Tibial artery (tissue), 4 donors: ENCODE measurements at regions not wholly inside any gene's neighbourhood (a gene's known extent, or its start where the extent isn't known, plus 50 kb on each side); places are given as distances from the start of the nearest gene placed in this dataset.

Experiments used
- DNase-seq, 2 donors: peaks; one replicate each; pipeline ENCODE4 v3.0.0-alpha.2; 2019
- H3K27ac ChIP-seq, 2 donors: fragments of 200-600 bp; sonication (generic) in 1 of 2; 1 replicate in 1 of 2; 2 replicates in 1 of 2; pipeline ENCODE4 v1.5.1; 2018 to 2019; ENCODE audit warnings: mild to moderate bottlenecking in 1 of 2
- H3K27me3 ChIP-seq, 2 donors: fragments of 200-600 bp; sonication (generic) in 1 of 2; one replicate each; pipeline versions ENCODE4 v1.5.1 to v1.6.0; 2016 to 2019
- H3K36me3 ChIP-seq, 3 donors: fragments of 200-600 bp; sonication (generic) in 2 of 3; one replicate each; pipeline ENCODE4 v1.5.1; 2016 to 2019; ENCODE audit warnings: mild to moderate bottlenecking in 2 of 3
- H3K4me1 ChIP-seq, 4 donors: fragments of 200-600 bp; sonication (generic) in 2 of 4; 1 replicate in 3 of 4; 2 replicates in 1 of 4; pipeline ENCODE4 v1.5.1; 2016 to 2019
- H3K4me3 ChIP-seq, 2 donors: fragments of 200-600 bp; sonication (generic) in 1 of 2; 1 replicate in 1 of 2; 2 replicates in 1 of 2; pipeline ENCODE4 v1.5.1; 2018 to 2019; ENCODE audit warnings: mild to moderate bottlenecking in 2 of 2
- H3K9me3 ChIP-seq, 3 donors: fragments of 200-600 bp; sonication (generic) in 1 of 3; one replicate each; pipeline ENCODE4 v1.5.1; 2016 to 2019
- intact Hi-C: fragments of 100-400 bp; cut with DNase I; formaldehyde crosslinking; loops from one replicate; pipeline ENCODE4 v1.15.0; 2023; ENCODE audit warnings: low total_unique reads
- TF ChIP-seq, protein P1 (sequence below), 2 experiments: fragments of 200-600 bp in 1 of 2; fragments of 450-650 bp in 1 of 2; IDR thresholded peaks; one replicate each; pipeline ENCODE4 v1.5.1; 2017 to 2019; ENCODE audit warnings: antibody characterized with exemption in 2 of 2, mild to moderate bottlenecking in 1 of 2, moderate library complexity in 1 of 2

DNA sequence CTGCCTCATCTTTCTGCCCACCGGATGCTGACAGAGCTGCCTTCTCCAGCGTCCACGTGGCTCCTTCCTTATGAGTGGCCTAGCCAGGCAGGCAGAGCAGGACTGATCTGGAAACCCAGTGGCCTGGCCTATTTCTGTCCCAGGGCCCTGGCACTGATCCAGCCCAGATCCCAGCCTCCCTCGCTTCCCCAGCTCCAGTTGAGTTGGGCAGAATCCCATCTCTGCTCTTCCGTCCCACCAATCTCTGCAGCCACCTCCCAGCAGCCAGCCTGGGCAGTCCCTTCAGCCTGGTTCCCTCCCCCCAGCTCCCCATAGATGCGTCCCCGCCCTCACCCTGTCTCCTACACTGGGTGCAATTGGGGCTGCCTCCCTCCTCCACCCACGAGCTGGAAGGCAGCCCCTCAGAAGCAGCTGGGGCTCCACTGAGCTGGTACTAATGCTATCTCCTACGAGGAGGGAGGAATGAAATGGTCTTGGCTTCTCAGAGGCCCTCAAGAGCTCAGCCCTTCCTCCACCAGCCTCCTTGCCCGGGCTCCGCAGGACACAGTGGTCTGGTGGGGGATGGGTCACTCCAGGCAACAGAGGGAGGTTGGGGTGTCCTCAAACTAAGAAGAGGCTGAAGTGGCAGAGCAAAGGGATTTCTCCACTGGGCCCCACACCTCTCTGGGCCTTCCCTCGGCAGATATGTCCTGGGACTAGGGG is 94.2 kb downstream of the PJA1 start:
- peak overlapping the region in 1 of 2 donors; percentile 41 for H3K27ac ChIP-seq
- peak; percentile 47 to 86 for DNase-seq
- intact Hi-C loops, result no loop called here

DNA sequence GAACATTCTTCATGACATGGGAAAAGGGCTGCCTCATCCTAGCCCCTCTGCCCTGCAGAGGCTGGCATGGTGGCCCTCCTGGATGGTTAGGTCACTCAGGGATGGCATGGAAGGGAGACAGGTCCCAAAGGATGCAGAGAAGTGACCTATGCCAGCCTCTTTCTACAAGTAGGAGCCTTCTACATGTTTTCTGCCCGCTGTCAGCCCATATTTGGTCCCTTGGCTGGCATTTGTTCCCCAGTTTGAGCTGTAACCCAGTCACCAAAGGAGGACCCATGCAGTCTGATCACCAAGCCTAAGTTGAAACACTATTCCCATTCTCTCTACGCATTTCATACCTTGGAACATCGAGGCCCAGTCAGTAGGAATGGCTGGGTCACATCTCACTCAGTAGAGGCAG is 95.4 kb downstream of the PJA1 start:
- Histone ChIP-seq H3K27ac (no peak overlapping the region), H3K4me1 (peaks cover 0 to 10% (median 3%) of the 10 kb centered on the region in 4 donors)

More for the DNA sequence above, 94.2 kb downstream of the PJA1 start:
- Histone ChIP-seq H3K27me3 (no peaks in the 10 kb centered on the region), H3K9me3 (no peaks in the 10 kb centered on the region), H3K36me3 (no peaks in the 10 kb centered on the region), H3K4me3 (no peak overlapping the region), H3K4me1 (peaks cover 0 to 10% (median 3%) of the 10 kb centered on the region in 4 donors)
- TF ChIP-seq, protein P1, sequence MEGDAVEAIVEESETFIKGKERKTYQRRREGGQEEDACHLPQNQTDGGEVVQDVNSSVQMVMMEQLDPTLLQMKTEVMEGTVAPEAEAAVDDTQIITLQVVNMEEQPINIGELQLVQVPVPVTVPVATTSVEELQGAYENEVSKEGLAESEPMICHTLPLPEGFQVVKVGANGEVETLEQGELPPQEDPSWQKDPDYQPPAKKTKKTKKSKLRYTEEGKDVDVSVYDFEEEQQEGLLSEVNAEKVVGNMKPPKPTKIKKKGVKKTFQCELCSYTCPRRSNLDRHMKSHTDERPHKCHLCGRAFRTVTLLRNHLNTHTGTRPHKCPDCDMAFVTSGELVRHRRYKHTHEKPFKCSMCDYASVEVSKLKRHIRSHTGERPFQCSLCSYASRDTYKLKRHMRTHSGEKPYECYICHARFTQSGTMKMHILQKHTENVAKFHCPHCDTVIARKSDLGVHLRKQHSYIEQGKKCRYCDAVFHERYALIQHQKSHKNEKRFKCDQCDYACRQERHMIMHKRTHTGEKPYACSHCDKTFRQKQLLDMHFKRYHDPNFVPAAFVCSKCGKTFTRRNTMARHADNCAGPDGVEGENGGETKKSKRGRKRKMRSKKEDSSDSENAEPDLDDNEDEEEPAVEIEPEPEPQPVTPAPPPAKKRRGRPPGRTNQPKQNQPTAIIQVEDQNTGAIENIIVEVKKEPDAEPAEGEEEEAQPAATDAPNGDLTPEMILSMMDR (IDR thresholded peaks at IDR 0.05), result no peak

DNA sequence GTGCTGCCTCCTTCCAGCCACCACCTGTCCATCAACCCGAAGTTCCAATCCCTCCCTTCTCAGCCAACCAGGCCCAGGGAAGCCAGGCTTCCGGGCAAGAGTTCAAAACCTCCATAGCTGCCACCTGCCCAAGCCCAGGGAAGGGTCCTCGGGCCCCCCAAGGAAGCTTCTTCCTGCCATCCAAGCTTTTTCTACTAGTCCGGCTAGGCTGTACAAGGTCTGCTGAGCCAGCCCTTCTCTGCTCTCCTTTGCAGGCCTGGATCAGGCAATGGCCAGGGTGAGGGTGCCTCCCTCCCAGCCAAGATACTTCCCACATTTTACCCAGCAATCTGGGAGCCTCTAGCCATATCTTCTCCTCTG is 96.2 kb downstream of the PJA1 start:
- no peak for DNase-seq
- Histone ChIP-seq H3K27me3 (no peaks in the 10 kb centered on the region), H3K9me3 (peaks cover 0 to 8% (median 5%) of the 10 kb centered on the region in 3 donors), H3K4me1 (peaks cover 0 to 10% (median 3%) of the 10 kb centered on the region in 4 donors), H3K36me3 (no peaks in the 10 kb centered on the region), H3K4me3 (no peak overlapping the region), H3K27ac (no peak overlapping the region)
- TF ChIP-seq, protein P1 (IDR thresholded peaks at IDR 0.05), result no peak
- intact Hi-C loops, result loop anchor here (10.0 kb wide), 1 partner anchor 234 kb away; no protein-coding TSS in a partner anchor

More for the DNA sequence above, 95.4 kb downstream of the PJA1 start:
- TF ChIP-seq, protein P1 (IDR thresholded peaks at IDR 0.05), result no peak
- H3K9me3 ChIP-seq, result peaks cover 0 to 2% (median 0%) of the 10 kb centered on the region in 3 donors
- H3K27me3 ChIP-seq, result no peaks in the 10 kb centered on the region
- intact Hi-C loops, result loop anchor here (10.0 kb wide), 1 partner anchor 235 kb away; no protein-coding TSS in a partner anchor
- no peak overlapping the region for H3K4me3 ChIP-seq
- H3K36me3 ChIP-seq, result no peaks in the 10 kb centered on the region
- no peak for DNase-seq

DNA sequence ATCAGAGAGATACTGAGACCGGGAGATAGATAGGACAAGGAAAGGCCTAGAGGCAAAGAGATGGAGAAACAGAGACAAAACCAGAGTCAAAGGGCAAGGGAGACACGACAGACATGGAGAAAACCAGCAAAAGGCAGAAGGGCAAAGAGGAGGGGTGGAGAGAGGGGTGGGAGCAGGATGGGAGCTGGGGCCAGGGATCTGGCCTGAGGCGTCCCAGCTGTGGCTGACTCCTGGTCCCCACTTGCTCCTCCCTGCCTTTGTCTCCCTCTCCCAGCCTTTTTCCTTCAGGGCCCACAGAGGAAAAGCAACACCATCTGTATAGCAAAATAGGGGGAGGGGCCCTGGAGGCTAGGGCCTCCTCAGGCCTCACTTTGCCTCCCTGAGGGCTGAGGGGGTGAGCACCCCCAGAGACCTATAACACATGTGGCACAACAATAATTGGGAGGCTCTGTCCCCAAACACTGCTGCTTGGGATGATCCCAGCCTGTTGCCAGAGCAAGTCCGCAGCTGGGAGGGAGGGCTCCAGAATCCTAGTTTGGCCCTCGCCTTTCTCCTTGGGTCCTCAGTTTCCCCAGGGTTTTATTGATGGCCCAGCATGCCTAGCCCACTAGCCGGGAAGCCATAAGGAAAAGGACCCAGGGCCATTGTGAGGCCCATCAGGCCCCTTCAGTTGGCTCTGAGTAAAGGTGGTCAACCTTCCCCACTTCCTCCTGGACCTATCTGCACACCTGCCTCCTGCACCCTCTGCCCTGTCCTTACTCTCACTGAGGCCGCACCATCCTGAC is 96.8 kb downstream of the PJA1 start:
- DNase-seq, result no peak

DNA sequence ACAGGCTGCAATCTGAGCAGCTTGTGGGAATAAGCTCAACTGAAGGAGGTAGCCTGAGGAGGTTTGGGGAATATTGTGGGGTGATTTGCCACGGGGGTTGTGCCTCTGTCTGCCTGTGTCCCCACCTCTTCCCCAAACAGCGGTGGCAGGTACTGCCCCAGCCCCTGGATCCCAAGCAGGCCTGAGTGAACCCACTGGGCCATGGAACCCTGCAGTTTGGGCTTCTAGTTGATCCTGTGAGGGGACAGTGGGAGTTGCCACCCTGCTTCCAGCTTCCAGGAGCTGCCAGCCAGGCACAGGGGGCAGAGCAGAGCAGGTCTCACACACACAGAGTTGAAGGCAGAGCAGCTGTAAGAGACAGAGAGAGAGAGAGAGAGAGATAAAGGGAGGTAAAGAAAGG is 97.4 kb downstream of the PJA1 start:
- peaks cover 0 to 10% (median 3%) of the 10 kb centered on the region in 4 donors for H3K4me1 ChIP-seq
- H3K36me3 ChIP-seq, result no peaks in the 10 kb centered on the region
- H3K27me3 ChIP-seq, result no peaks in the 10 kb centered on the region
- no peak for DNase-seq
- H3K27ac ChIP-seq, result no peak overlapping the region
- intact Hi-C loops, result loop anchor here (10.0 kb wide), 1 partner anchor 233 kb away; no protein-coding TSS in a partner anchor
- no peak overlapping the region for H3K4me3 ChIP-seq
- H3K9me3 ChIP-seq, result peaks cover 0 to 14% (median 11%) of the 10 kb centered on the region in 3 donors
- TF ChIP-seq, protein P1 (IDR thresholded peaks at IDR 0.05), result no peak

More for the DNA sequence above, 96.8 kb downstream of the PJA1 start:
- Histone ChIP-seq H3K4me3 (no peak overlapping the region), H3K36me3 (no peaks in the 10 kb centered on the region), H3K27ac (no peak overlapping the region), H3K4me1 (peaks cover 0 to 10% (median 3%) of the 10 kb centered on the region in 4 donors), H3K27me3 (no peaks in the 10 kb centered on the region), H3K9me3 (peaks cover 0 to 13% (median 11%) of the 10 kb centered on the region in 3 donors)
- intact Hi-C loops, result loop anchor here (10.0 kb wide), 1 partner anchor 234 kb away; no protein-coding TSS in a partner anchor
- TF ChIP-seq, protein P1 (IDR thresholded peaks at IDR 0.05), result no peak
